Muscle of arm (tissue), 1 donor: ENCODE measurements at regions not wholly inside any gene's neighbourhood (a gene's known extent, or its start where the extent isn't known, plus 50 kb on each side); places are given as distances from the start of the nearest gene placed in this dataset.
"Not testable (repeated sequence)": the region's sequence is repeated elsewhere in the genome, so short reads cannot be mapped to it uniquely, and the experiment has no call there.

ENCODE experiments used
- DNase-seq: peaks from one replicate; pipeline ENCODE4 v3.0.0-alpha.2; 2013

GRCh38 chr2:234564699-234565098 is 67.8 kb upstream of the ARL4C start:
- peak; percentile 30 for DNase-seq

DNA sequence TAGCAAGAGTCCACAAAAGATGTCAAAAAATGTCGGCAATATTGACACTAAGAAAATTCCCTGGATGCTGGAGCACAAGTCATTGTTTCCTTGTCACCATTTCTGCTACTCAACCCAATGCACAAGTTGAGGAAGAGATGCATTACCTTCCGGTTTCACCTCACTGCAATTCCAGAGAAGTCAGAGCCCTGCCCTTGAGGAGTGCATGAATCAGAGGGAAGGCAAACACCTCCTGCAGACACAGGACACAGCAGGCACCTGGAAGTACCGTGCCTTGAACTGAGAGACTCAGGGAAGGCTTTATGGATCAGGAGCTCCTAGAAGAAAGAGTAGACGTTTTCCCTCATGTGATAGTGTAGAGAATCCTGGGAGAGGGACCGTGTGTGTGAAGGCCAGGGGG is 62.7 kb upstream of the ARL4C start:
- DNase-seq, result no peak

DNA sequence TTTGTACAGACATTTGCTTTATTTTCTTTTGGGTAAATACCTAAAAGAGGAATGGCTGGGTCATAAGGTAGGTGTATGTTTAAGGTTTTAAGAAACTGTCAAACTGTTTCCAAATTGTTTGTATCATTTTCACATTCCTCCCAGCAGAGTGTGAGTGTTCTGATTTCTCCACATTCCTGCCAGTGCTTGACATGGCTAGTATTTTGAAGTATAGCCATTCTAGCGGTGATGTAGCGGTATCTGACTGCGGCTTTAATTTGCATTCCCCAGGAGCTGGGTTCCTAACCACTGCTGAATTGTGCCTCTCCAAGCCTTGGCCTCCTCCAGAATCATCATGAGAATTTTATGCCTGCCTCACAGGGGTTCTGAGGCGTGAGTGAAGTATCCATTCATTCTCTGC is 61.8 kb upstream of the ARL4C start:
- DNase-seq, result no peak

DNA sequence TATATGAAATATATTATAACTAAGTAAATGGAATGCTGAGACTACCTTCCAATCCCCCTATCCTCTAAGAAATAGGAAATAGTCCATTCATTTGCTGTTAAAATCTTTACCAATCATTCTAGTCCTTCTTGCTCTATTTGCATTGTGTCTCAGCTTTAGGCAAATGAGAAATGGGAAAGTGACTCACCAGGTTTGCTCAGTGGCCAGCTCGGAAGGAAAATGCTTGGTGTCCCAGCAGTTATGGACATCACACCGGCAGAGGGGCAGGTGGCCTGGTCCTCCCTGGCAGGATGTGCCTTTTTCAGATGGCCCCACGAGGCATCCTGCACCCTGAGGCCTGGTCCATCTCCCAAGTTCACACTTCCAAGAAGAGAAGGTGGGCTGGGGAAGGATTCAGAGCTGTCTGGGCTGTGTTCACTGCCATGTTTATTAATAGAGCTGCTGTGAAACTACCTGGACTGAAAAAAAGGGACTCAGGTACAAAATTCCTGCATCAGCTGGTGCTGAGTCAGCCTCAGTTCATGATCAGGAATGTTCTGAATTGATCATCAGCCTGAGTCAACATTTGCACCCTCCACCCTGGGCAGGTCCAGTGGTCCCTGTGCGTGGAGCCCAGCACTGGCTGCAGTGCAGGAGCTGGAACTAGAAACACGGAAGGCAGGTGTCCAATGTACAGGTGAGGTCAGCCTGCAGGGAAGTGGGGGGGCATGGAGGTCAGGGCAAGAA is 60.1 kb upstream of the ARL4C start:
- no peak for DNase-seq

GRCh38 chr2:234555616-234556249 is 58.9 kb upstream of the ARL4C start:
- DNase-seq, result no peak

GRCh38 chr2:234555161-234555560 is 58.3 kb upstream of the ARL4C start:
- no peak for DNase-seq

DNA sequence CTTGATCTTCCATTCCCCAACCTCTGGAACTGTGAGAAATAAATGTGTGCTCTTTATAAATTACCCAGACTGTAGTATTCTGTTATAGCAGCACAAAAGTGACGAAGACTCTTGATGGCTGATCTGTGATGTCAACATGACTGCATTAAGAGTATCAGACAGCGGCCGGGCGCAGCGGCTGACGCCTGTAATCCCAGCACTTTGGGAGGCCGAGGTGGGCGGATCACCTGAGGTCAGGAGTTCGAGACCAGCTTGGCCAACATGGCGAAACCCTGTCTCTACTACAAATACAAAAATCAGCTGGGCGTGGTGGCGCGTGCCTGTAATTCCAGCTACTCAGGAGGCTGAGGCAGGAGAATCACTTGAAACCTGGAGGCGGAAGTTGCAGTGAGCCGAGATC is 56.3 kb upstream of the ARL4C start:
- not testable (repeated sequence) for DNase-seq

DNA sequence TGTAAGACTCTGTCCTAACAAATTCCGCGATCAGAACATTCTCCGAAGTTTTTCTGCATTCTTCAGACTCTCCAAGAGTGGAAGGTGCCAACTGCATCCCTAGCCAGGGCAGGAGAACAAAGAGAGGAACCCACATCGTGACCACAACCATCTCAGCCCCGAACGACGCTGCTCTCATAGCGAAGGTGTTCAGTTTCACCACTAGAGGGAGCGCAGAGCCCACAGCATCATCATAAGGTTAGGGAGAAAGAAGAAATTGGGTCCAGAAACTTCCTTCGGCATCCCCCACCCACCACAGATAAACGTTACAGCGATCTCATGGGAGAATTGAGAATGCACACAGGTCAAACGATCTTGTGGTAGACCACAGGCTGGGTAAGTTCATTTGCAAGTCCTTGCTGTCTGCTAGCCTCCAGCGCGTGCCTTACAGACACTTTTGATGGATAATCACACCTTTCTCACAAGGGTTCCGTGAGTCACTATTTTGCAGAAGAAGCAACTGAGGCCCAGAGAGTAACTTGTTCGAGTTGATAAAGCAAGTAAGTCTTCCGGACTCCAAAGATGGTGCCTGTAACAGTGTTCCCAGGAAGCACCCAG is 53.7 kb upstream of the ARL4C start:
- peak; percentile 70 for DNase-seq

- no peak for DNase-seq
Observed at GRCh38 chr2:234550056-234550455, 53.2 kb upstream of the ARL4C start.

DNA sequence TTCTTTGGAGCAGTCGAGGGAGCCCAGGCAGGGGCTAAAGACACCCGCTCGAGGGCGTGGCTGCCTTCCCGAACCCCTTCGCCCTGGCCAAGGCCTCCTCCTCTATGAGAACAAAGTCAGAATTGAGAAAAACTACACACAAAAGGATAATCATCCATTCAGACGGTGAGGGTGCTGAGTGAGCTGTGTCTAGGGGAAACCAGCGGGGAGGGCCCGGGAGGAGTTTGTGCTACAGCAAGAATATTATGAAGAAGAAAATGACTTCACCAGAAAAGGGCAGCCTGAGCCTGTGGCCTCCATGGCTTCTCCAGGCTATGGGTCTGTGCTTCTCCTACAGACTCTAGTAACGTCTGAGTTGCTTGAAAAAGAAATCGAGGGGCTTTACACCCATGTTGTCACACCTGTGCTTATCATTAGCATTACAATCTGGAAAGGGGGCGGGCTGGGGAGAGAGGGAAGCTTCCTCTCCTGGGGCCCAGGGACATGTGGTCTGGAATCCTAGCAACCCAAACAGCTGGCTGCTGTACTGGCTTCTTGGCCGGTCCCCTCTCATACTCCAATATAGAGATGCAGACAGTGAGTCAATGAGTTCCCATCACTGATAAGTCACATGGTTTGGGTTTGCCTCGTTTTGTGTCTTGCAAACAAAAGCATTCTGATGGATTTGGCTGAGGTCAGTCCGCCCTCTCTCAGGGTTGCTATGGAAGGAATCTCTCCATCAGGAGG is 52.0 kb upstream of the ARL4C start:
- peak; percentile 82 for DNase-seq

GRCh38 chr2:234546770-234547169 is 49.9 kb upstream of the ARL4C start:
- no peak for DNase-seq
